Activated CD8-positive, alpha-beta memory T cell treated with anti-CD3 and anti-CD28 coated beads, Interleukin-2, amount 50 U/mL, for 4 hours (primary cell): ENCODE measurements at regions not wholly inside any gene's neighbourhood (a gene's known extent, or its start where the extent isn't known, plus 50 kb on each side); places are given as distances from the start of the nearest gene placed in this dataset.

Source experiments
- DNase-seq: peaks from one replicate; pipeline ENCODE4 v3.0.0-alpha.2; 2020

DNA sequence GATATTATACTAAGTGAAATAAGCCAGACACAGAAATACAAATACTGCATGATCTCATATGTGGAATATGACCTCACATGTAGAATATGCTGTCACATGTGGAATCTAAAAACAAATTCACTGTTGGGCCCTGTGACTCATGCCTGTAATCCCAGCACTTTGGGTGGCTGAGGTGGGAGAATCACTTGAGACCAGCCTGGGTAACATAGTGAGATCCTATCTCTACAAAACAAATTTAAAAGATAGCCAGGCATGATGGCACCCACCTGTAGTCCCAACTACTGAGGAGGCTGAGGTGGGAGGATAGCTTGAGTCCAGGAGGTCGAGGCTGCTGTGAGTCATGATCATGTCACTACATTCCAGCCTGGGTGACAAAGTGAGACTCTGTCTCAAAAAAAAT, 160.3 kb downstream of the PTEN start:
- DNase-seq = no peak

DNA sequence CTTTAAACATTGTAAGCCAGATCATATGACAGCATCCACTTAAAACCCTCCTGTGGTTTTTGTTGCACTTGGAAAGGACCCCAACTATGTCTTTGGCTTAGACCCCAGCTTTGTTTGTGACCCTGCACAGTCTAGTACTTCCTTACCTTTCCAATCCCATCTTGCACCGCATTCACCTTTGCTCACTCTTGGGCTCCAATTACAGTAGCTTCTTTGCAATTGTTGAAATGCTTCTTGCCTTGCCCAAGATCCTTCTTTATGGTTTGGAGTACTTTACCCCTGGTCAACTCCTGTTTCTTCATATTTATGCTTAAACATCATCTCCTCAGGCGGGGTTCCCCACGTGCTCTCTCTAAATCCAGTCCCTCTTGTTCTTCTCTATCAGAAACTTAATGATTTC, 162.6 kb downstream of the PTEN start:
- DNase-seq = no peak

DNA sequence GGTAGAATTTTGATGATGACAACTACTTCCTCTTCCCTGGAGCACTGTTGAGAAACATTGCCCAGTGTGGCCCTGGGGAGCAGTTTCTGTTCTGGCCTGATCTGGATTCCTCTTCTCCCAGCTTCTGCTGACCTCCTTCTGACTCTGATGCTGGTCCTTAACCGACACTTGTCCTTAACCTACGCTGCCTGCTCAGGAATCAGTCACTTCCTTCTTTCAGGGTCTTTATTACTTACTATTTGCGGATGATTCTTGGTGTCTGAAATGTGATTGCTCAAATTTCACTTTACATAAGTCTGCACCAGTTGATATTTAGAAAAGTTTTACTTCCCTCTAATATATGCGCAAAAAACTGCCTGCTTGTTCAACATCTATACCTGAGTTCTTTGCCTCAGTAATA, 164.1 kb downstream of the PTEN start:
- DNase-seq = no peak

DNA sequence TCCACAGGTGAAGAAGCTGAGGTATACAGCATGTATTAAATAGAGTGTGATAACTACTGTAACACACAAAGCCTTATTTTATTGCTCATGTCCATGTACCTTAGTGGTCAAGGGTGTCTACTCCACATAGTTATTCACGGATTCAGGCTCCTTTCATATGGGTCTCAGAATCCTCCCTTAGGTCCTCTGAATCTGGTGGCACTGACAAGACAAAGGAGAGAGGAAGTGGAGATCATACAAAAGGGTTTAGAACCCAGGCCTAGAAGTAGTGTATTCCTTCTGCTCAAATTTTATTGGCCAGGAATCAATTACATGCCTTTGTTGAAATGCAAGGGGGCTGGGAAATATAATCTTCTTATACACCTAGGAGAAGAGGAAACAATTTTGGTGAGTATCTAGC, 164.6 kb downstream of the PTEN start:
- DNase-seq = no peak

DNA sequence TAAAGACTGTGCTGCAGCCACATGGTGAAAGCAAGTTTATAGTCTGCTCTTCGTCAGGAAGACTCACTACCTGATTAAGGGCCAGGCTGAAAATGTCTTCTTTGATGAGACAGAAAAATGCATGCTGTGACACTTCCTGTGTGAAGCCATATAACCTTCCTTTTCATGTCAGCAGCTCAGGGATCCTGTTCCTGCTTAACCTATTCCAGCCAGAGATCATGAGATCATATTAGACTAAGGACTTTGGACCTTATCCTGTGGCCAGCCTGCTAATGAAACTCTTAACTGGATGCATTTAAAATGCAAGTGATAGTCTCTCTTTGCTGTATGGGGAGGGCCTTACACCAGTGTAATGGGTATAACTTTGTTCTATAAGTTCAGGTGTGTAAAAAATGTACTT, 165.2 kb downstream of the PTEN start:
- no peak for DNase-seq

DNA sequence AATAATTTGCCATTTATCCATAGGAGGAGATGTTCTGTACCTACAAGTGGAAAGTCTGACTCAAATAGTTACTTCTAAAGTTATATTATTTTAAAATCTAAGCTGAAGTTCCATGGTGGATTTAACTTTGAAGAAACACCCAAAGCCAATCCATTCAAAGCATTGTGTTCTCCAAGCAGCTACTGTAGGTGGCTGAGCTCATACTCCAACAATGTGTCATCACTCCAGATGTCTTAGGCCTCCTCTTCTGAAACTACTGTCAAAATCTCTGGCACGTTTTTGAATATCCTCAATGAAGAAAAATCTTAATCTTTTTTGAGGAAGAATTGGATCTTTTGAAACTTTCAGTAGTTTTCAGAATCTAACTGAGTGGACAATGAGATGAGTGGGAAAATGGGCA, 169.1 kb downstream of the PTEN start:
- DNase-seq = no peak

DNA sequence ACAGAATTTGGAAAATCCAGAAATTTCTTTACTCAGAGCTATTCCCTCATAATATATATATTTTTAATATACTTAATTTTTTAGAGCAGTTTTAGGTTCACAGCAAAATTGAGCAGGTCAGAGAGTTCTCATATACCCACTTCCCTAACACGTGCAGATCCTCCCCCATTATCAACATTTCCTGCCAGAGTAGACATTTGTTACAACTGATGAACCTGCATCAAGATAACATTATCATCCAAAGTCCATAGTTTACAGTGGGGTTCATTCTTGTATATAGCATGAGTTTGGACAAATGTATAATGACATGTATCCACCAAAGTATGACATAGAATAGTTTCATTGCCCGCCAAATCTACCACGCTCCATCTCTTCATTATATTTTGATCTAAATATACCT, 170.0 kb downstream of the PTEN start:
- no peak for DNase-seq

DNA sequence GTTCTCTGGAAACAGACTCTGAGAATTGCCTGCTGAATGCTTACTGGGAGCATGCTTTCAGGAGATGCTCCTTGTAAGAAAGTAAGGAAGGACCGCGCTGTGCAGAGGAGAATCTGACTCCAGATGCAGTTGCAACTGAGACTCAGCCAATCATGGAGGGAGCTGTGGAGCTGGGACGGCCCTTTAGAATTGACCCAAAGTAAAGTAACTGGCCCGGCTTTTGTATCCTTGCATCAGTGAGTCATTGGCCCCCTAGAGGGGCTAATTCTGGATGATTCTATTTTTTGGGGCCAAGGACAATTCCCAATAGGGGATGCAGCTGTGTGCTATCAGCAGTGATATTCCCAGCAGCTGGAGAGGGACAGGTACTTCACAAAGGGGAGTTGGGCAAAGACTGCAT, 170.4 kb downstream of the PTEN start:
- no peak for DNase-seq

DNA sequence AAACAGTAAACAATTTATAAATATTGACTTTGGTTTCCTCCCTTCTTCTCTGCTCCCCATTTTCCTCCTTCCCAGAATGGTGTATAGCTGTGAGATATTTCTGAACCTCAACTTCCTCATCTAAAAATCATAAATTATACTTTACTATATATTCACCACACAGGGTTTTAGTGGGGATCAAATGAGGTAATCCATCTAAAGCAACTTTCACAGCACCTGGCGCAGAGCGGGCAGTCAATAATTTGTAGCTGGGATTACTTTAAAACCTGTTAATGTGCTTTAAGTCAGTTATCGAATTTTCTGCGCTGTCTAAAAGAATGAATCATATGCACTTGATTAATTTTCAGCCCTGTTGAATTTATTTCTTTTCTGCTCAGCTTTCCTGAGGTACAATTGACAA, 172.7 kb downstream of the PTEN start:
- DNase-seq = no peak

DNA sequence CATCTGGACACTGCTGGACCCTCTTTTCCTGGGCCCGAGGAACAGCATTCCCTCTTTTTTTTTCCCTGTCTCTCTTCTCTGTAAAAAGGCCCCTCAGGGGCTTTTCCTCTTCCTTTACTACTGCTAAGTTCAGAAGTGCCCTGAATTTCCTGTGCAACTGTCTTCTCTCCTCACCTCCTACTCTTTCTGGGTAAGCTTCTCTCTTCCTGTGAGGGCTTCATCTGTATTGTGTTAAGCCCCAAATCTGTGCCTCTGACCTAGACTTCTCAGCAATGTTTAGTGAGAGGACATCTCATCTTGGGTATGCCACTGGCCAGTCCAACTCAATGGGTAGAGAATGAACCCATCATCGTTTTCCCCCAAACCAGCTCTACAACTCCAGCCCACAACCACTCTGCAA, 174.2 kb downstream of the PTEN start:
- DNase-seq = no peak

DNA sequence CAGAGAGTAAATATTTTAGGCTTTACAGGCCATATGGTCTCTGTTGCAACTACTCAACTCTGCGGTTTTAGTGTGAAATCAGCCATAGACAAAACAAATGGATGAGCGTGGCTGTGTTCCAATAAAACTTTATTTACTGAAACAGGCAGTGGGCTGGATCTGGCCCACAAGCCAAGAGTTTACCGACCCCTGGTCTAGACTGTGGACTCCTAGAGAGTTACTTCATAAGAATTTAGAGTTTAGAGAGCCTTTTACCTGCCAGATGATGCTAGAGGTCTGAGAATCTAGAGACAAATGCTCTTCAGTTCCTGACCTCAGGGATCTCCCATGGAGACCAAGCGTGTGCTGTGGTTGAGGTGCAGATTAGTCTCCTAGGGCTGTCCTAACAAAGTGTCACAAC, 174.8 kb downstream of the PTEN start:
- no peak for DNase-seq

DNA sequence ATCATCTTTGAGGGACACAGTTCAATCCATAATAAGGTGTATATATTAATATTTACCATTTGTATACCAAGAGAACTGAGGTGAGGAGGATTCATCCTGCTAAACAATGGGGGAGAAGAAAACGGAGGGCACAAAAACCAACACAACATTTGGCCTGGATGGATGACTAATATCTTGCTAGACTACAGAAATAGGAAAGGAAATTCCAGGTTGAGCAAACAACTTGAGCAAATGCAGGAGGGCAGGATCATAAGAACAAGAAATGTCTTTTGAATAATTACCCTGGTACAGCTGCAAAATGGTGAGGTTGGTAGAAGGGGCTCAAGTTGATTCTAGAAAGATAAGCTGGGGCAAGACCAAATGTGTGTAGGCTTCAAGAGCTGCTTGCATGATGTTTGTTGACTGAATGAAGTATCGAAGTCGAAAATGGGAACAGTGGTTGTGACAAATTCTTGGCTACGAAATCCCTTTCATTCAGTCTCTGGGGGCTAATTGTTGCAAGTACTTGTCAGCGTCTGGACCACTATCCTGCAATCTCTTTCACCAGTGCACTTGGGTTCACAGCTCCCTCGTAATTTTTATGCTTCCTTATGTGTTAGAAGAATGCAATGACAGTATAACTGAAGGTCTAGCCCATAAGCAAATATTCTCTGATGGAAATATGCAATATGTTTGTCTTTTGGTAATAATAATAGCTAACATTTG, 176.2 kb downstream of the PTEN start:
- no peak for DNase-seq

DNA sequence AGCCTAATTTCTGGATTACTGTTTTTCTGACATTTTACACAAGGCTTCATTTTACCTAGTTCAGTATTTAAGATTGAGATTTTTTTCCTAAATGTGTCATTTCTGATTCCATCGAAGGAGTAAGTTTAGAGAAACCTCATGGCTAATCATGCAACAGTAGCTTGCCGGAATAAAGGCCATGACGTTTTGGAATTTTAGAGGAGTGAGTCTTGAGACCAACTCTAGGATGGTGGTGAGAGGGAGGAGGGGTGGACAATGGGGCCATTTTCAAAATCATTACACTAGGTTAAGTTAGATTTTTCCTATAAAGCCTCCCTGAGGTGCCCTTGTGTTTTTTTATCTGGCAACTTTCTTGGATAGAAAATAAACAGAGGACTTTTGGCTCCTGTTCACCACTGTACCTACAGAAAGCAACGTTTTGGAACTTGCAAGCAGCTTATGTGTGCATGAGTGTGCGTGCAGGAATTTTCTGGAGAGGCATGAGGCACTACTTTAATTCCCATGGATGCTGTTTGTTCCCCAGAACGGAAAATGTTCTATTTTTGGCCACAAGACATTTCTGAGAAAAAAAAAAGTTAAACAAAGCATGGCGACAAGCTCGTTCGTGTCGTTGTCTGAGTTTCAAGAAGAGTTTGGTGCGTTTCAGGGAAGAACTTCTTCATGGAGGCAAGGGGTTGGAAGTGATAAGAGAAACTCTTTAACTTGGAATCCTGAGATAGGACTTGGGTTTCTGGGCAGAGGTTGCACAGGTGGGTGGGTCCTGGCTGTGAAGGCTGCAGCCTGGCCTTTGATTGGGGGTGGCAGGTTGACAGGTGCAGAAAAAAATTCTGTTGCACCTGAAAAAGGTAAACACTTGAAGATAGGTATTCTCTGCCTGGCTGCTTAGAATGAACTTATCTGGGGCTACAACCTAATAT, 178.1 kb downstream of the PTEN start:
- DNase-seq = no peak

DNA sequence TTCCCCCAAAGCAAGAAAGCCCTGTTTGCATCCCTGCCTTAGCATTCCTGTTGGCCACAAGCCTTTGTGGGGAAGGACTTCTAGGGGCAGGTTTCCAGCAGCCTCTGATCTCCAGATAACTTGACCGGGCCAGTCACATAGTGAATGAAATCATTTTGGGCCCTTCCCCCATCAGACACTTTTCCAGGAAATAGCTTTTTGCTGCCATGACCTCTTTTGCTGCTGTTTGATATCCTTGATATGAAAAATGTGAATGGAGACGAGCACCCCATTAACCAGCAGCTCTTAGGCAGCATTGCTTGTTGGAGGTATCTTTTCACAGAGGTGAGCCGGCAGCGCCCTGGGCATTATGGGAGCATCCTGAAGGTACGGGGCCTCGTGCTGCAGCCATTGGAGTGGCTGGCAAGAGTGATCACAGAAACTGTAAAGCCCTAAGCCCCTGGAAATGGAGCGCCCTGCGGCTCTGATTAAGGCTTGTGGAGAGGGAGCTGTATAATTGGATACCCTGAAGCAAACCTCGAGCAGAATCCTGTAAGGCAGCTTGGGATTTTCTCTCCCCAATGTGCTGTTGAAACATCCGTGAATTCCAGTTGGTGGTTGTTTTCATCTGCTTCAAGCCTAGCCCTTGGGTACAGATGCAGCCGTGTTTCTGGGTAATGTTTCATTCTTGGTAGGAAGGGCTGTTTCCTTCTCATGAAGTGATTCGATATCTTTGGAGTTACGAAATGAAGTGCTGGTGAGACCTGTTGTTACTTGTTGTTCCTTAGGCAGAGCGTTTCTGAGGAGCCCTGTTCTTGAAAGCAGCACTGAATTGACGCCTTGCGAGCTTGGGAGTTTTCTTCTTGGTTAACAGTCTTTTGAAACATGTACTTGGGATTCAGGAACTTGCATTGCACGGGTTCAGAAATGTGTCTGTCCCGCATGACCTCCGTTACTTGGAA, 179.0 kb downstream of the PTEN start:
- no peak for DNase-seq

DNA sequence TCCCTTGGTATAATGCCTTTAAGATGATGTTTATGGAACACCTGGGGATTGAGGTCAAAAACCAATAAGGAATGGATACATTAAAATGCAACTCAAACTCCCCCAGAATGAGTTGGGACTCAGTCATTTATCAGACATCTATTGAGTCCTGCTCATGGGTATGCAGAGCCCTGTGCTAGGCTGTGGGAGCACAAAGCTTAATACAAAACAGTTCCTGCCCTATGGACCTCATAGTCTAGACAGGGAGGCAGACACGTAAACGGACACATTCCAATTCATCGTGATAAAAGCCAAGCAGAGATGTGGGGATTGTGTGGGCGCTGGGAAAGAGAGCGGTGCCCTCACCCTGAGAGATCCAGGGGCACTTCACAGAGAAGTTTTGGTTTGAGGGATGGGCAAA, 181.7 kb downstream of the PTEN start:
- no peak for DNase-seq

DNA sequence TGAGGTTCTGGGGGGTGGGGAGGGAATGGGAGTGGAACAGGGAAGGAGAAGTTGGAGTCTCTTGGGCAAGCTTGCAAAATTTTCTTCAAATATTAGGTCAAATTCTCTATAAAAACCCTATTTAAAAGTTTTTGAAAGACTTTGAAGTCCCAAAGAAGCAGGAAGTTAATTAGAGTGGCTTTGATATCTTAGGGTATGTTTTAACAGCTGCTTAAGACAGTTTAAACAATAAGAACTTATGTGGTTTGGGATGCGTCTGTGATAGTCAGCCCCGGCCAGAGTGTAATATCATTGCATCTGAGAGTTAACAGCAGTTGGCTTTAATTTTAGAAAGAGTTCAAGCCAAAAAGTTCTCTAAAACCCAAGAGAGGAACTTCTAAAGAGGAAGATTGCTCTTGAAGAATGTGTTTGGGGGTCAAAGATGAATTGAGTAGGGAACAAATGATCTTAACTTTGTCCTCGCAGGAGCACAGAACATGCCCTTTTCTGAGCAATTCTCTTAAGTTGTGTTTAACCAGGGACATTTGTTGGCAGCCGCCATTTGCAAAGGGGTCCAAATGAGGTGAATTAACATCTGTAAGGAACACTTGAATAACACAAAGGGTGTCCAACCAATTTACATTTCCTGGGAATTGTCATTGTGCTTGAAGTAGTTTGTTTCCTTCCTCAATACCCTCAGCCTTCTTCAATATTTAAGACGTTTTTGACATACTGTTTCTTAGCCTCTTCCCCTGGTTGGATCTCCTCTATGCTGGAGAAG, 182.4 kb downstream of the PTEN start:
- DNase-seq = no peak

DNA sequence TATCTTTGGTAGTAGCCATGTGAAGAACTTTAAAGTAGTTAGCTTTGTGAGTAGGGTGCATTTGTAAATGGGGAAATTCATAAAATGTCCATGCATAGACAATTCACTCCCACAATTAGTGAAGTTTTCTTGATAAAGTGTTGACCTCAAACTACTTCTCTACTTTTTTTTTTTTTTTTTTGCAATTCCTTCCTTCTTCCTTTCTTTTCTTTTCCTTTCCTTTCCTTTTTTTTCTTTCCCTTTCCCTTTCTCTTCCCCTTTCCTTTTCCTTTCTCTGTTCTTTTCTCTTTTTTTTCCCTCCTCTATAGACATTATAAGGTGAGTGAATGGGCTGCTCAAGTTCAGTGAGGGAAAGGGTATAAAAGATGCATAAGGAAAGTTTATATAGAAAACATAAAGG, 184.2 kb downstream of the PTEN start:
- no peak for DNase-seq

DNA sequence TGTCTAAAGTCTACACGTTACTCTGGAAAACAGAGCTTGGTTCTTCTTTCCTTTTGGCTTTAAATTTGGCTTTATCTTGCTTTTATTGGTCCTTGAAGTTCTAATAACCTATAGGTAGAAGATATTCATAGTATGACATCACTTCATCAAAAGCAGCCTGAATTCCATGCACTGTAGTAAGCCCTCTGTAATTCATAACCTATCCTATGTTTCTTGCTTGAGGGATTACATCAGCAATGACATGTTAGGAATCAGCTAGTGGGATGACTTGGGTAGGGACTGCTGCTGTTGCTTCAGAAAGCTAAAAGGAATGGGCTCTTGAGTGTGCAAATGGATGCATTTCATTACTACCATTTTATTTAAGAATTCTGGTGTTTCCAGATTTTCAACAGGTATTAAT, 184.9 kb downstream of the PTEN start:
- no peak for DNase-seq

DNA sequence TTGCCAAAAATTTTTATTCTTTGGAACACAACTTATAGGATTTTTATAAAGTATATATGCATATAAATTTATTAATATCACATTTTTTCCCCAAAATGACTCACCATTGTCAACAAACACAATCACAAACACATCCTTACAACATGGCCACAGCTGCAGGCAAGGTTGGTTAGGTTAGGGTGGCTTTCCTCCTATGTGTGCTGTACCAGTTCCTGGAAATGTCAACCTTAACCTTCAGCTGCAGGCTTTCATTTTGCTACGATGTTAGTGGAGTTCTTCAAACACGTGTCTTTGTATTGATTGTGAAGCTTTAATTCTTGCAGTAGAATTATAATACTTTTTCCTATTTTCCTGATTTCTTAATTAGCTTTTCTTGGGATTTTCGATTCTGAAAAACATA, 185.8 kb downstream of the PTEN start:
- DNase-seq = no peak

DNA sequence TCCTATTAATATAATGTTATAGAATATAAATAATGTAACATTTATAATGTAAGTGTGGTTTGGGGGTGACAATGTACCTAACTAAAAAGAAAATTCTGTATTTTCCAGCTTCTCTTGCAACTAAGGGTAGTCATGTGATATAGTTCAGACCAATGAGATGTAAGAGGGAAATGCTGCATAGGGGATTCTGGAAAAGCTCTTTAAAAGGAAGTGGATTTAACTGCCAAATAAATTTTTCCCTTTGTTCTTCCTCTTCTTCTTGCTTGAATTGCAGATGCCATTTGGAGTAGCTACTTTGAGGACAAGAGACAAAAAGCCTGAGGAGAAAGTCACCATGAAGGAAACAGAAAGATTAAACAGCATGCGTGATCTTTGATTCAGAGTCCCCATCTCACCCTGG, 194.3 kb downstream of the PTEN start:
- no peak for DNase-seq

DNA sequence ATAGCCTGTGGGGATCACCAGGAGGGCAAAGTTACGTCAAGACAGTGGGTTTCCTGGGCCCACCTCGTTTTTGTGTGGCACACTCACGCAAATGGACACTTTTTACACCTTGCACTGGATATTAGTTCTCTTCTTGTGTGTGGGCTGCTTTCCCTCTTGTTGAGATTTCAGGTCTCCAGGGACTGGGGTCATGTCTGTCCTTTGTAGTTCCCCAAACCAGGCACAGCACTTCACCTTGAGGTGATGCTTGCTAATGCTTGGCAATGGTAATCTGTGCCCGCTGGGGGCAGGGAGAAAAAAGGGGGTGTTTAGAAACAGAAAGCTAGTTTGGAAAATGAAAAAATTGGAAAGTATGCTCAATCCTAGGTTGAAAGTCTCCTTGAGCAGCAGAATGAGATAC, 195.3 kb downstream of the PTEN start:
- no peak for DNase-seq

DNA sequence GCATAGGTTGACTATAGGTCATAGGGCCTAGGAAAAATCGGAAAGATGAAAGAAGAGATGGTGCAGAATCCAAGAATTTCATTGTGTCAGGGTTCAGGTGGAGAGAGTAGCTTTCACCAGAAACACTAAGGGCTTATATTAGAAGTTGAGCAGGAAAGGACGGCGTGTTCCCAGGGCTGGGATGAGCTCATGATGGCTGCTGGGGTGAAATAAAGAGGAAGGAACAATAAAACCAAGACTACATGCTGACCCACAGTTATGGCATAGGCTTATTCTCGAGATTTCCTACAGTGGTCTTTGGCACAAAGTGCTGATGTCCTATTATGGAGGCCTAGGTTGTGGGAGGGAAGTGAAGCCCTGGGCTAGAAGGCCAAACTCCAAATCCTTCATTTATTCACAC, 195.8 kb downstream of the PTEN start:
- DNase-seq = no peak

DNA sequence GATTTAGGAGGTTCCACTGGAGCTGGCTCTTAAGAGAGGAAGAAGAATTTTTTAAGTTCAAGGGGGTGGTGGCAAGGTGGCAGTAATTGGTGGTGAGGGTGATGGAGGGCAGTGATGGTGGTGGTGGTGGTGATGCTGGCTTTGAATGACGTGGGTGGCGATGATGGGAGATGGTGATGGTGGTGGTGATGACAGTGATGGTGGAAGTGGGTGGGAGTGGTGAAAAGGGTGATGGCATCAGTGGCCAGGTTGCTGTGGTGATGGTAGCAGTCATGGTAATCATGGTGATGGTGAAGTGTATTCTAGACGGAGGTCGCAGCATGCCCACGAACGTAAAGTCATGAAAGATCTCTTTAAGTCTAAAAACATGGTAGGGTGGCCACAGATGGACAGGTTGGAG, 197.3 kb downstream of the PTEN start:
- no peak for DNase-seq
